Lung (tissue), 11 donors: ENCODE measurements at regions not wholly inside any gene's neighbourhood (a gene's known extent, or its start where the extent isn't known, plus 50 kb on each side); places are given as distances from the start of the nearest gene placed in this dataset.

ENCODE experiments used
- ATAC-seq: fragments of 200-7000 bp; cut with Tn5 transposase; one replicate; pipeline ENCODE4 v1.9.1; 2020; ENCODE audit warnings: moderate number of reproducible peaks; ENCODE audit not compliant: insufficient read depth, low FRiP score
- DNase-seq, 3 donors: peaks; one replicate each; pipeline ENCODE4 v3.0.0-alpha.2; 2013 to 2017
- H3K27ac ChIP-seq, 2 donors: one replicate each; pipeline ENCODE4 v1.5.1; 2013; ENCODE audit warnings: mild to moderate bottlenecking in 2 of 2, moderate library complexity in 2 of 2, control low read depth in 1 of 2, inconsistent platforms in 1 of 2, low read depth in 1 of 2, low read length in 1 of 2
- H3K27me3 ChIP-seq, 3 donors: one replicate each; pipeline ENCODE4 v1.5.1; 2013; ENCODE audit warnings: low read length in 2 of 3; ENCODE audit not compliant: control insufficient read depth in 3 of 3, insufficient read depth in 3 of 3
- H3K36me3 ChIP-seq, 4 donors: one replicate each; pipeline ENCODE4 v1.5.1; 2013; ENCODE audit warnings: low read length in 4 of 4, mild to moderate bottlenecking in 1 of 4, moderate library complexity in 1 of 4; ENCODE audit not compliant: control insufficient read depth in 4 of 4, insufficient read depth in 4 of 4
- H3K4me1 ChIP-seq, 5 donors: one replicate each; pipeline ENCODE4 v1.5.1; 2013; ENCODE audit warnings: low read length in 5 of 5, mild to moderate bottlenecking in 2 of 5, moderate library complexity in 1 of 5; ENCODE audit not compliant: control insufficient read depth in 5 of 5, insufficient read depth in 5 of 5
- H3K4me3 ChIP-seq: one replicate; pipeline ENCODE4 v1.5.1; 2013; ENCODE audit warnings: mild to moderate bottlenecking, control low read depth, moderate library complexity
- H3K9ac ChIP-seq, 2 donors: one replicate each; pipeline ENCODE4 v1.5.1; 2013; ENCODE audit warnings: low read length in 2 of 2, control low read depth in 1 of 2; ENCODE audit not compliant: insufficient read depth in 1 of 2
- H3K9me3 ChIP-seq, 4 donors: one replicate each; pipeline ENCODE4 v1.5.1; 2013; ENCODE audit warnings: low read length in 3 of 4, mild to moderate bottlenecking in 1 of 4, moderate library complexity in 1 of 4; ENCODE audit not compliant: control insufficient read depth in 4 of 4, insufficient read depth in 3 of 4
- CTCF ChIP-seq: IDR thresholded peaks from 2 replicates; pipeline ENCODE4 v1.5.1; 2012; ENCODE audit warnings: mild to moderate bottlenecking; ENCODE audit errors: control extremely low read depth, extremely low read depth
- WGBS, 2 donors: extraction: QIAGEN DNeasy Blood & Tissue Kit; methylation state at CpG; one replicate each; pipeline ENCODE4 v1.1.7; 2013; 5-methylcytosine and 5-hydroxymethylcytosine counted together
- donor health status: control.
- donor health status: control.
- donor health status: Bipolar disorder and iron deficiency.
- donor health status: healthy.
- donor health status: DM: yes; HTN: yes; CAD: no.

- no peak for TF ChIP-seq CTCF
- ATAC-seq (no peak), DNase-seq (peak in 2 of 3 donors; percentile 8 to 18)
- no peaks in the 10 kb centered on the region for H3K27me3 ChIP-seq
- no peak overlapping the region for H3K4me3 ChIP-seq
- 72 to 91% methylated on average over 1 of the region's 1 CpG for WGBS, 2 donors
- H3K9me3 ChIP-seq = no peaks in the 10 kb centered on the region
- H3K4me1 ChIP-seq = no peaks in the 10 kb centered on the region
- no peak overlapping the region for H3K9ac ChIP-seq
- no peak overlapping the region for H3K27ac ChIP-seq
- no peaks in the 10 kb centered on the region for H3K36me3 ChIP-seq
These were observed 1066.2 kb downstream of the TDRD15 start for GRCh38 chr2:22189893-22190480.

DNA sequence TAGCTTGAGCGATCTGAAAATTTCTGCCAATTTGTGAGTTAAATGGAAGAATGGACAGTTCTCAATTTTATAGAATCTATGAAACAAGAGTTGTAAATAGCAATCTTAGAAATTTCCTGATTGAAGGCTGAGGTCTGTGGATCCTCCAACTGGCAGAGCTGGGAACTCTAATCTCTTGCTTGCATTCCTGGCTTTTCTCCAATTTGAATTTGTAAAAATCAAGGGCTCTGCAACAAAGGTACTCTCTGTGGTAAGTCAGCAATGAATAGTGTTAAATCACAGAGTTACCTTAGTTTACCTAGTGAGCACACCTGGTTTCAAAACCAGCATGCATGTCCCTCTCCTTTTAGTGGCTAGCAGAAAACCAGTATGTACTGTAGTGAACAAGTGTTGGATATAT lies 1070.5 kb downstream of the TDRD15 start:
- no peak overlapping the region for H3K27ac ChIP-seq
- no peaks in the 10 kb centered on the region for H3K36me3 ChIP-seq
- DNase-seq (no peak), ATAC-seq (no peak)
- H3K27me3 ChIP-seq = no peaks in the 10 kb centered on the region
- 88 to 92% methylated on average over 1 of the region's 1 CpG for WGBS, 2 donors
- no peak overlapping the region for H3K9ac ChIP-seq
- H3K9me3 ChIP-seq = no peaks in the 10 kb centered on the region
- no peak overlapping the region for H3K4me3 ChIP-seq
- TF ChIP-seq CTCF = no peak
- no peaks in the 10 kb centered on the region for H3K4me1 ChIP-seq

GRCh38 chr2:22196806-22197205 lies 1073.0 kb downstream of the TDRD15 start:
- Histone ChIP-seq H3K9me3 (no peaks in the 10 kb centered on the region), H3K4me3 (no peak overlapping the region), H3K4me1 (no peaks in the 10 kb centered on the region), H3K27me3 (no peaks in the 10 kb centered on the region), H3K36me3 (no peaks in the 10 kb centered on the region), H3K27ac (no peak overlapping the region), H3K9ac (no peak overlapping the region)
- DNase-seq = no peak
- WGBS, 2 donors = 75 to 84% methylated on average over 2 of the region's 2 CpGs
- ATAC-seq = no peak
- TF ChIP-seq CTCF = no peak
